ENCODE measurements at regions not wholly inside any gene's neighbourhood (a gene's known extent, or its start where the extent isn't known, plus 50 kb on each side); places are given as distances from the start of the nearest gene placed in this dataset.

- TF ChIP-seq TAF1 (IDR thresholded peaks at IDR 0.05; ENCODE audit: borderline replicate concordance, insufficient read depth, low read length) (no peak), SIN3A (IDR thresholded peaks at IDR 0.05; ENCODE audit: borderline replicate concordance, insufficient read depth, low read length) (no peak), POLR2AphosphoS5 (IDR thresholded peaks at IDR 0.05; ENCODE audit: low read depth, low read length) (no peak), REST (IDR thresholded peaks at IDR 0.05; ENCODE audit: insufficient read depth in 1 of 2, low read depth in 2 of 2, low read length in 2 of 2) (no peak), FOXP2 (optimal IDR thresholded peaks at IDR 0.05; ENCODE audit: borderline replicate concordance, extremely low read depth, extremely low read length, insufficient read depth) (no peak)
These were observed 257.1 kb upstream of the NDST4 start for GRCh38 chr4:115370490-115370889.

- TF ChIP-seq SIN3A (IDR thresholded peaks at IDR 0.05; ENCODE audit: borderline replicate concordance, insufficient read depth, low read length) (no peak), REST (IDR thresholded peaks at IDR 0.05; ENCODE audit: insufficient read depth in 1 of 2, low read depth in 2 of 2, low read length in 2 of 2) (no peak), POLR2AphosphoS5 (IDR thresholded peaks at IDR 0.05; ENCODE audit: low read depth, low read length) (no peak), TAF1 (IDR thresholded peaks at IDR 0.05; ENCODE audit: borderline replicate concordance, insufficient read depth, low read length) (no peak), FOXP2 (optimal IDR thresholded peaks at IDR 0.05; ENCODE audit: borderline replicate concordance, extremely low read depth, extremely low read length, insufficient read depth) (no peak)
These were observed 256.6 kb upstream of the NDST4 start for GRCh38 chr4:115370012-115370411.

- TF ChIP-seq FOXP2 (optimal IDR thresholded peaks at IDR 0.05; ENCODE audit: borderline replicate concordance, extremely low read depth, extremely low read length, insufficient read depth): no peak
- TF ChIP-seq TAF1 (IDR thresholded peaks at IDR 0.05; ENCODE audit: borderline replicate concordance, insufficient read depth, low read length): no peak
- no peak for TF ChIP-seq SIN3A (IDR thresholded peaks at IDR 0.05; ENCODE audit: borderline replicate concordance, insufficient read depth, low read length)
- TF ChIP-seq REST (IDR thresholded peaks at IDR 0.05; ENCODE audit: insufficient read depth in 1 of 2, low read depth in 2 of 2, low read length in 2 of 2): no peak
- no peak for TF ChIP-seq POLR2AphosphoS5 (IDR thresholded peaks at IDR 0.05; ENCODE audit: low read depth, low read length)
These were observed 253.0 kb upstream of the NDST4 start for GRCh38 chr4:115366390-115366789.

- TF ChIP-seq POLR2AphosphoS5 (IDR thresholded peaks at IDR 0.05; ENCODE audit: low read depth, low read length) (no peak), TAF1 (IDR thresholded peaks at IDR 0.05; ENCODE audit: borderline replicate concordance, insufficient read depth, low read length) (no peak)
These were observed 251.8 kb upstream of the NDST4 start for GRCh38 chr4:115365185-115365584.

- TF ChIP-seq TAF1 (IDR thresholded peaks at IDR 0.05; ENCODE audit: borderline replicate concordance, insufficient read depth, low read length) (no peak), POLR2AphosphoS5 (IDR thresholded peaks at IDR 0.05; ENCODE audit: low read depth, low read length) (no peak), REST (IDR thresholded peaks at IDR 0.05; ENCODE audit: insufficient read depth in 1 of 2, low read depth in 2 of 2, low read length in 2 of 2) (no peak), FOXP2 (optimal IDR thresholded peaks at IDR 0.05; ENCODE audit: borderline replicate concordance, extremely low read depth, extremely low read length, insufficient read depth) (no peak), SIN3A (IDR thresholded peaks at IDR 0.05; ENCODE audit: borderline replicate concordance, insufficient read depth, low read length) (no peak)
These were observed 248.4 kb upstream of the NDST4 start for GRCh38 chr4:115361781-115362180.

All from PFSK-1 (cell line).